H1 (cell line): ENCODE measurements at regions not wholly inside any gene's neighbourhood (a gene's known extent, or its start where the extent isn't known, plus 50 kb on each side); places are given as distances from the start of the nearest gene placed in this dataset.

Source experiments
- CTCF ChIA-PET: fragments of 300-600 bp; sonication (Branson Sonifier 250); formaldehyde crosslinking; loops from one replicate; lab custom pipeline; 2021; ENCODE audit not compliant: partially characterized antibody; lab: Charles Lee
- POLR2A ChIA-PET: fragments of 300-600 bp; sonication (Branson Sonifier 250); formaldehyde crosslinking; loops from one replicate; lab custom pipeline; 2021; ENCODE audit warnings: inconsistent platforms; ENCODE audit not compliant: partially characterized antibody; lab: Charles Lee
- DNase-seq, 2 experiments: peaks; one replicate each; pipeline versions ENCODE4 v3.0.0 to v3.0.0-alpha.2; 2010 to 2022; ENCODE audit warnings: low spot score in 2 of 2, low read depth in 1 of 2, mixed read lengths in 1 of 2
- FAIRE-seq: peaks from 2 replicates; lab custom pipeline; 2011; peaks lifted over from hg19 to GRCh38; lab: Jason Lieb, UNC
- H2AFZ ChIP-seq: 2 replicates; pipeline ENCODE4 v1.8.1; 2012; ENCODE audit warnings: low read length, inconsistent platforms
- H2AK5ac ChIP-seq: 2 replicates; pipeline ENCODE4 v1.6.1; 2013; ENCODE audit warnings: low read depth, low read length
- H2BK120ac ChIP-seq: replicated peaks from 2 replicates; pipeline ENCODE3; 2013; ENCODE audit warnings: low read depth, low read length, inconsistent platforms
- H2BK12ac ChIP-seq: 2 replicates; pipeline ENCODE4 v1.6.1; 2013; ENCODE audit warnings: low read depth, low read length
- H2BK15ac ChIP-seq: 2 replicates; pipeline ENCODE4 v1.6.1; 2013; ENCODE audit warnings: low read length
- H2BK20ac ChIP-seq: 2 replicates; pipeline ENCODE4 v1.6.1; 2013; ENCODE audit warnings: low read length
- H2BK5ac ChIP-seq: 2 replicates; pipeline ENCODE4 v1.6.1; 2013; ENCODE audit warnings: low read depth, low read length
- H3K14ac ChIP-seq: 2 replicates; pipeline ENCODE4 v1.6.1; 2013; ENCODE audit warnings: inconsistent platforms; ENCODE audit not compliant: insufficient read length
- H3K18ac ChIP-seq: 2 replicates; pipeline ENCODE4 v1.6.1; 2013; ENCODE audit warnings: low read length; ENCODE audit errors: extremely low read depth
- H3K23ac ChIP-seq: 2 replicates; pipeline ENCODE4 v1.6.1; 2013; ENCODE audit warnings: inconsistent platforms; ENCODE audit not compliant: insufficient read length
- H3K23me2 ChIP-seq: 2 replicates; pipeline ENCODE4 v1.6.1; 2013; ENCODE audit warnings: low read depth, low read length
- H3K27ac ChIP-seq: 2 replicates; pipeline ENCODE4 v1.6.1; 2011; ENCODE audit warnings: low read depth, low read length, inconsistent platforms
- H3K27me3 ChIP-seq, 4 experiments: replicated peaks in 1 of 4; 1 replicate in 1 of 4; 2 replicates in 3 of 4; pipeline versions ENCODE4 v1.6.1 to v1.8.1; 2011 to 2013; ENCODE audit warnings: low read length in 3 of 4, mild to moderate bottlenecking in 3 of 4, inconsistent platforms in 2 of 4, mixed read lengths in 2 of 4, moderate library complexity in 1 of 4; ENCODE audit not compliant: control insufficient read depth in 3 of 4, insufficient read depth in 3 of 4; ENCODE audit errors: extremely low read depth in 1 of 4
- H3K36me3 ChIP-seq, 4 experiments: 2 replicates each; pipeline versions ENCODE4 v1.6.1 to v1.8.1; 2011 to 2013; ENCODE audit warnings: mild to moderate bottlenecking in 4 of 4, low read length in 3 of 4, moderate library complexity in 2 of 4, control low read depth in 1 of 4, inconsistent platforms in 1 of 4; ENCODE audit not compliant: insufficient read depth in 4 of 4, control insufficient read depth in 2 of 4
- H3K4ac ChIP-seq: replicated peaks from 2 replicates; pipeline ENCODE3; 2013; ENCODE audit warnings: low read length, low read depth, mixed read lengths, inconsistent platforms; ENCODE audit not compliant: insufficient read length
- H3K4me1 ChIP-seq, 4 experiments: replicated peaks in 1 of 4; 1 replicate in 1 of 4; 2 replicates in 3 of 4; pipeline versions ENCODE4 v1.6.1 to v1.8.1; 2011 to 2013; ENCODE audit warnings: low read length in 3 of 4, inconsistent platforms in 2 of 4, mixed read lengths in 1 of 4; ENCODE audit not compliant: insufficient read depth in 4 of 4, control insufficient read depth in 3 of 4
- H3K4me2 ChIP-seq, 2 experiments: 2 replicates each; pipeline versions ENCODE4 v1.6.1 to v1.8.1; 2011 to 2013; ENCODE audit warnings: low read depth in 2 of 2, low read length in 2 of 2, control low read depth in 1 of 2, inconsistent platforms in 1 of 2, mild to moderate bottlenecking in 1 of 2; ENCODE audit not compliant: insufficient read depth in 1 of 2
- H3K4me3 ChIP-seq, 4 experiments: fragments of 200-600, 300-600 bp in 1 of 4; sonication (generic), shearing (Covaris generic), sonication (Bioruptor Twin) in 1 of 4; 2 replicates each; pipeline versions ENCODE4 v1.5.1 to v1.8.1; 2011 to 2016; ENCODE audit warnings: low read length in 4 of 4, low read depth in 3 of 4, control low read depth in 2 of 4, inconsistent platforms in 2 of 4, mild to moderate bottlenecking in 2 of 4, mixed read lengths in 1 of 4, moderate library complexity in 1 of 4; ENCODE audit not compliant: insufficient read depth in 2 of 4; ENCODE audit errors: extremely low read depth in 1 of 4
- H3K56ac ChIP-seq: replicated peaks from 2 replicates; pipeline ENCODE3; 2013; ENCODE audit warnings: low read depth, mild to moderate bottlenecking, mixed read lengths, low read length, inconsistent platforms; ENCODE audit not compliant: insufficient read length
- H3K79me1 ChIP-seq: 2 replicates; pipeline ENCODE4 v1.6.1; 2013; ENCODE audit warnings: low read depth, low read length, control low read depth
- H3K79me2 ChIP-seq, 2 experiments: 2 replicates each; pipeline versions ENCODE4 v1.6.1 to v1.8.1; 2012 to 2013; ENCODE audit warnings: low read length in 2 of 2, mild to moderate bottlenecking in 2 of 2, inconsistent platforms in 1 of 2; ENCODE audit not compliant: insufficient read depth in 2 of 2, control insufficient read depth in 1 of 2
- H3K9ac ChIP-seq, 4 experiments: replicated peaks in 1 of 4; 1 replicate in 1 of 4; 2 replicates in 3 of 4; pipeline versions ENCODE4 v1.6.1 to v1.8.1; 2011 to 2013; ENCODE audit warnings: low read depth in 3 of 4, low read length in 3 of 4, control low read depth in 2 of 4, mild to moderate bottlenecking in 2 of 4, moderate library complexity in 2 of 4, inconsistent platforms in 1 of 4; ENCODE audit errors: extremely low read depth in 1 of 4
- H3K9me3 ChIP-seq, 2 experiments: 2 replicates each; pipeline versions ENCODE4 v1.6.1 to v1.8.1; 2012 to 2013; ENCODE audit warnings: mild to moderate bottlenecking in 2 of 2, moderate library complexity in 2 of 2, control low read depth in 1 of 2, inconsistent platforms in 1 of 2, low read depth in 1 of 2, low read length in 1 of 2, mixed read lengths in 1 of 2; ENCODE audit not compliant: insufficient read depth in 2 of 2
- H4K20me1 ChIP-seq, 2 experiments: replicated peaks in 1 of 2; 2 replicates each; pipeline versions ENCODE3 to v1.8.1; 2011 to 2013; ENCODE audit warnings: inconsistent platforms in 2 of 2, low read length in 2 of 2, mild to moderate bottlenecking in 1 of 2; ENCODE audit not compliant: insufficient read depth in 2 of 2, control insufficient read depth in 1 of 2
- H4K5ac ChIP-seq: 2 replicates; pipeline ENCODE4 v1.6.1; 2013; ENCODE audit warnings: low read length, low read depth, mixed read lengths, inconsistent platforms; ENCODE audit not compliant: insufficient read length
- H4K8ac ChIP-seq: 2 replicates; pipeline ENCODE4 v1.8.0; 2013; ENCODE audit warnings: mild to moderate bottlenecking, moderate library complexity, low read length, inconsistent platforms; ENCODE audit not compliant: insufficient read depth; ENCODE audit errors: extremely low read depth
- H4K91ac ChIP-seq: replicated peaks from 2 replicates; pipeline ENCODE3; 2013; ENCODE audit warnings: low read length, mixed read lengths, inconsistent platforms; ENCODE audit not compliant: insufficient read length
- BACH1 ChIP-seq: IDR thresholded peaks from 2 replicates; pipeline ENCODE4 v1.6.1; 2012; ENCODE audit warnings: low read length, improper control_type of control experiment
- CHD1 ChIP-seq: IDR thresholded peaks from 2 replicates; pipeline ENCODE4 v1.6.1; 2012; ENCODE audit warnings: low read depth, low read length, improper control_type of control experiment
- HDAC6 ChIP-seq: IDR thresholded peaks from one replicate; pipeline ENCODE4 v1.7.1; 2012; ENCODE audit warnings: low read depth, mild to moderate bottlenecking, inconsistent platforms, low read length, moderate library complexity
- MAX ChIP-seq: IDR thresholded peaks from 2 replicates; pipeline ENCODE4 v1.6.1; 2012; ENCODE audit warnings: inconsistent platforms
- PHF8 ChIP-seq: fragments of 200-600 bp; sonication (generic); conservative IDR thresholded peaks from 2 replicates; pipeline ENCODE4 v1.7.1; 2012; ENCODE audit warnings: low read depth, mild to moderate bottlenecking, inconsistent platforms, low read length, moderate library complexity
- POU5F1 ChIP-seq: IDR thresholded peaks from 2 replicates; pipeline ENCODE4 v1.6.1; 2011; ENCODE audit warnings: low read depth, mild to moderate bottlenecking, low read length, moderate library complexity
- RBBP5 ChIP-seq: IDR thresholded peaks from 2 replicates; pipeline ENCODE4 v1.7.1; 2012; ENCODE audit warnings: low read depth, mild to moderate bottlenecking, inconsistent platforms, low read length, moderate library complexity, borderline replicate concordance
- RFX5 ChIP-seq: IDR thresholded peaks from 2 replicates; pipeline ENCODE4 v1.6.1; 2011; ENCODE audit warnings: low read depth, low read length, improper control_type of control experiment, borderline replicate concordance
- SIN3A ChIP-seq, 2 experiments: IDR thresholded peaks in 1 of 2; conservative IDR thresholded peaks in 1 of 2; 2 replicates each; pipeline ENCODE4 v1.6.1; 2011 to 2012; ENCODE audit warnings: low read length in 2 of 2, improper control_type of control experiment in 1 of 2, low read depth in 1 of 2, mild to moderate bottlenecking in 1 of 2
- SP2 ChIP-seq: IDR thresholded peaks from 2 replicates; pipeline ENCODE4 v1.6.1; 2012; ENCODE audit warnings: mild to moderate bottlenecking, low read length, inconsistent platforms
- TCF12 ChIP-seq: IDR thresholded peaks from 2 replicates; pipeline ENCODE4 v1.6.1; 2011; ENCODE audit warnings: low read depth, mild to moderate bottlenecking, low read length
- USF2 ChIP-seq: IDR thresholded peaks from 2 replicates; pipeline ENCODE4 v1.6.1; 2011; ENCODE audit warnings: low read length, improper control_type of control experiment
- YY1 ChIP-seq: IDR thresholded peaks from 2 replicates; pipeline ENCODE4 v1.6.1; 2011; ENCODE audit warnings: low read depth, mild to moderate bottlenecking, low read length
- ZNF274 ChIP-seq: IDR thresholded peaks from 2 replicates; pipeline ENCODE4 v1.7.0; 2012; ENCODE audit warnings: low read length, borderline replicate concordance; ENCODE audit errors: extremely low read depth
- WGBS, 2 experiments: shearing (Covaris generic) in 1 of 2; methylation state at CpG; one replicate each; pipeline versions ENCODE4 v1.1.6 to v1.1.7; 2013 to 2015; ENCODE audit warnings: low lambda C conversion rate in 2 of 2, mixed read lengths in 2 of 2, inconsistent platforms in 1 of 2, low coverage in 1 of 2, missing lambda C conversion rate in 1 of 2; ENCODE audit not compliant: insufficient replicate concordance in 2 of 2, insufficient coverage in 1 of 2, insufficient read length in 1 of 2; ENCODE audit errors: extremely low coverage in 1 of 2, missing lambda C conversion rate in 1 of 2; 5-methylcytosine and 5-hydroxymethylcytosine counted together

GRCh38 chr2:196516564-196516963 is 123.0 kb upstream of the CCDC150 start:
- Histone ChIP-seq H3K27me3 (no peaks in the 10 kb centered on the region), H3K56ac (no peak overlapping the region), H3K4ac (no peak overlapping the region), H3K4me2 (no peak overlapping the region), H3K9me3 (no peaks in the 10 kb centered on the region), H2BK5ac (no peak overlapping the region), H4K8ac (no peak overlapping the region), H4K20me1 (no peaks in the 10 kb centered on the region), H3K4me1 (0 out of 7 replicates have a peak, but pooled peaks cover 0 to 3% (median 0%) of the 10 kb centered on the region in 4 experiments), H4K5ac (no peak overlapping the region), H2AK5ac (no peak overlapping the region), H3K36me3 (no peaks in the 10 kb centered on the region), H3K14ac (no peak overlapping the region), H2BK12ac (no peak overlapping the region), H4K91ac (no peak overlapping the region), H3K18ac (no peak overlapping the region), H2AFZ (no peak overlapping the region), H3K9ac (no peak overlapping the region), H2BK15ac (no peak overlapping the region), H3K4me3 (no peak overlapping the region), H3K27ac (no peak overlapping the region), H3K79me1 (no peaks in the 10 kb centered on the region), H3K79me2 (no peaks in the 10 kb centered on the region), H3K23ac (no peak overlapping the region), H2BK120ac (no peak overlapping the region), H2BK20ac (no peak overlapping the region), H3K23me2 (no peaks in the 10 kb centered on the region)
- TF ChIP-seq USF2, result no peak
- no peak for TF ChIP-seq MAX
- TF ChIP-seq YY1, result no peak
- TF ChIP-seq ZNF274, result no peak
- no peak for TF ChIP-seq SP2
- no peak for TF ChIP-seq POU5F1
- TF ChIP-seq PHF8, result no peak
- TF ChIP-seq BACH1, result no peak
- TF ChIP-seq RBBP5, result no peak
- no peak for TF ChIP-seq RFX5
- no peak for TF ChIP-seq HDAC6
- no peak for TF ChIP-seq TCF12
- TF ChIP-seq SIN3A (conservative IDR thresholded peaks at IDR 0.05 in 1 of 2, IDR thresholded peaks at IDR 0.05 in 1 of 2; ENCODE audit: low read depth in 1 of 2, low read length in 2 of 2), result no peak
- no peak for TF ChIP-seq CHD1
- POLR2A ChIA-PET, result no interaction called here
- FAIRE-seq (no peak), DNase-seq (no peak)
- CTCF ChIA-PET, result interaction anchor here (1.0 to 1.7 kb wide), 3 partner anchors 34 to 63 kb away, joined by 3 to 5 read pairs (median 3); no protein-coding TSS in a partner anchor
- 85% methylated on average over 4 of the region's 4 CpGs; no CpG with 5 or more reads in 1 of the 2 experiments for WGBS, 2 experiments
